22Rv1 (cell line): ENCODE measurements at regions not wholly inside any gene's neighbourhood (a gene's known extent, or its start where the extent isn't known, plus 50 kb on each side); places are given as distances from the start of the nearest gene placed in this dataset.

Experiments used
- CTCF ChIP-seq: fragments of 450-650 bp; IDR thresholded peaks from 2 replicates; pipeline ENCODE4 v1.5.1; 2017; ENCODE audit warnings: mild to moderate bottlenecking
- ZFX ChIP-seq: fragments of 450-650 bp; IDR thresholded peaks from 2 replicates; pipeline ENCODE4 v1.6.1; 2017; ENCODE audit warnings: antibody characterized with exemption, borderline replicate concordance

DNA sequence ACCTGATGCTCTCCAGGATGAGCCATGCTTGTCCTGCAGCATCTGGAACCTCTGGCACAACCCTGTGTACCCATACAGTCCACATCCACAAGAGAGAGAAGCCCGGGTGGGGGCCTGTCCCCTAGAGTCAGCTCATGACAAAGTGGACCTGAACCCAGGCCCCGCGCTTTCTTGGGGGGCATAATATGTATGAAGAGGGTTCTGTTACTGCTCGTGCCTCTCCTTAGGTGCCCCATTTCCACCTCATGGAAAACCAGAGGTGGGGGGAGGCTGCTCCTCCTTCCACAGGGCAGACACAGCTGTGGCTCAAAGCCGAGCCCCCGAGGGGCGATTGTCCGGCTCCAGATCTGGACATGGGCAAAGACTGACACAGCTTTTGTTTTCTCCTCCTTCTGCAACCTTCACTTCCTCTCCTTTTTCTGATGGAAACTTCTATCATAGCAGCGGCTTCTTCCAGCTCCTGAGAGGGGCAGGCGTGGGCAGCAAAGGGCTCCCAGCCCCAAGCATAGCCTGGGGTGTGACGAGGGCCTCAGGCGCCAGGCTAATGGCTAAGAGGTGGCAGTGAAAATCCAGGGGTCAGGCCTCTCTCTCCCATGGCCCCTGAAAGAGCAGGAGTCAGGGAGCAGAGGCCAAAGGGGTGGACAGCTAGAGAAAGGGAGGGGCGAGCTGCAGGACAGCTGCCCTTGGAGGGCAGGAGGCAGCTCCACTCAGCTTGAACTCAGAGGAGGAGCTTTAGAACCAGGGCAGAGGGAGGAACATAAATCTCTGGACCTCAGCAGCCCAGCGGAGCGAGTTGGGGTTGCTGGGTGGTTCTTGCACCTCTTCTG lies 155.5 kb downstream of the ZFP36L2 start:
- TF ChIP-seq CTCF (no peak), ZFX (no peak)
